Stimulated activated CD4-positive, alpha-beta T cell treated with anti-CD3 and anti-CD28 coated beads, Interleukin-2, amount 100 ng/mL, for 48 hours (primary cell): ENCODE measurements at regions not wholly inside any gene's neighbourhood (a gene's known extent, or its start where the extent isn't known, plus 50 kb on each side); places are given as distances from the start of the nearest gene placed in this dataset.

Source experiments
- DNase-seq, 2 donors: peaks; one replicate each; pipeline ENCODE4 v3.0.0-alpha.2; 2020

- no peak for DNase-seq
Observed at GRCh38 chr20:61043681-61044080, 208.4 kb upstream of the CDH4 start.

DNA sequence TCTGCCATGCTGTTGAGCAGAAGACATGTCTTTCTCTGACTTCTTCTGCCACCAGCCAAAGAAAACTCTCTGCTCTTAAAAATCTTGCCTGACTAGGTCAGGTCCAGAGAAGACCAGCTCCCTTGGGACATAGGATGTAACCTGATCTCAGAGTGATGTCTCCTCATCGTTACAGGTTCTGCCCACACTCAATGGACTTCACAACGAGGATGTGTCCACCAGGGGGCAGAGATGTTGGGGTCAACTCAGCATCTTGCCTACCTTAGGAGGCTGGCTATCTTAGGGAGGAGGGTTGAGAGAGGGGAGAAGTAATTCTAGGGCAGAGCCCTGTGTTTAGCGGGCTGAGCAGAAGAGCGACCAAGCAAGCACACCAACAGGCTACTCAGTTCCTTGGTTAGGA is 207.6 kb upstream of the CDH4 start:
- DNase-seq = no peak

DNA sequence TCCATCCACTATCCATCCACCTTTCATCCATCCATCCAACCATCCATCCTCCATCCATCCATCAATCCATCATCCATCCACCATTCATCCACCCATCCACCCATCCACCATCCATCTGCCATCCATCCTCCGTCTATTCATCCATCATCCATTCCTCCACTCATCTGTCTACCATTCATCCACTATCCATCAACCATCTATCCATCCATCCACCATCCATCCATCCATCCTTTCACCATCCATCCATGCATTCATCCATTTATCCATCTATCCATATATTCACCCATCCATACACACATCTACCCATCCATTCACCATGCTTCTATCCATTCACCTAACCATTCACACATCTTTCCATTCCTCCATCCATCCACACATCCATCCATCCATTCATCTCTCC is 207.0 kb upstream of the CDH4 start:
- no peak for DNase-seq

GRCh38 chr20:61045876-61046585 is 206.0 kb upstream of the CDH4 start:
- no peak for DNase-seq

DNA sequence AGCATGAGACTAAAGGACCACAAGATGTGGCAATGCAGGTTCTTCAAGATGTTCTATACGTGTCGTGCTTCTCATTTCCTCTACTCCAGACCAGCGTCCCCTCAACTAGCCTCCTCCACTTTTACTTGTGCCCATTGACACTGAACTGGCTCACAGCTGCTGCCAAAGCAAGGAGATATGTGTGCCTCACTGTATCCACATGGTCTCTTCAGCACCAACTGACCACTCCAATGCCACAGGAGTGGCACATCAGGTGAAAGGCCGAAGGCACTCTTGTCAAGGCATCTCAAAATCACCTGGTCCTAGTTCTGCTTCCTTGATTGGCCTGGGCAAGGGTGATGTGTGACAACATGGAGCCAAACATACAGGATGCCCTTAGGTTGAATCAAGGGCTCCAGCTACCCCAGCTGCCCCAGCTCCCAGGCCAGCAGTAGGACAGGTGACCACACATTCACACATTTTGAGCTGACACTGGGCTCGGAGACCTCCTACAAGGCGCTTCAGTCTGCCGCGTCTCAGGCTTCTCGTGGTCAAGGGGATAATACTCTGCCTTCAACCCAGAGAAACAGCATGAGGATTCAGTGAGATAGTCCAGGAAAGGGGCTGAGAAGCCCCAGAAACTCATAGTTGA is 205.2 kb upstream of the CDH4 start:
- no peak for DNase-seq

GRCh38 chr20:61047515-61047914 is 204.5 kb upstream of the CDH4 start:
- DNase-seq = no peak

DNA sequence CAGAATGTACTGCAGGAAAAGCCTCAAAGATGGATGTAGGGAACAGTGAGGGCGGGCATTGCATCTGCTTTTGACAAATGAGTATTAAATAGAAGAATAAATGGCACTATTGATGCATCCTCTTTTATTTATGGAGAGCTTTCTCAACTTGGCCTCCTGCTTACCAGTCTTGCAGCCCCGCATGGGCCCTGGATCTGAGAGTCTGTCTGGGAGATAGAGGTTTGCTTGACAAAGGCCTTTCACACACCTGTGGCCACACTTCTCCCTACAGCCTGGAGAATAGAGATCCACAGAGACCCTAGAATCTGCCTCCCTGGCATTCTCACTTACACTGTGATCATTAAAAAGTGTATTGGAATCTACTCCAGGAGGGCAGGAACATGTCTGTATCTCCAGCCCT is 203.8 kb upstream of the CDH4 start:
- DNase-seq = no peak

- no peak for DNase-seq
Observed at GRCh38 chr20:61049684-61050083, 202.4 kb upstream of the CDH4 start.

DNA sequence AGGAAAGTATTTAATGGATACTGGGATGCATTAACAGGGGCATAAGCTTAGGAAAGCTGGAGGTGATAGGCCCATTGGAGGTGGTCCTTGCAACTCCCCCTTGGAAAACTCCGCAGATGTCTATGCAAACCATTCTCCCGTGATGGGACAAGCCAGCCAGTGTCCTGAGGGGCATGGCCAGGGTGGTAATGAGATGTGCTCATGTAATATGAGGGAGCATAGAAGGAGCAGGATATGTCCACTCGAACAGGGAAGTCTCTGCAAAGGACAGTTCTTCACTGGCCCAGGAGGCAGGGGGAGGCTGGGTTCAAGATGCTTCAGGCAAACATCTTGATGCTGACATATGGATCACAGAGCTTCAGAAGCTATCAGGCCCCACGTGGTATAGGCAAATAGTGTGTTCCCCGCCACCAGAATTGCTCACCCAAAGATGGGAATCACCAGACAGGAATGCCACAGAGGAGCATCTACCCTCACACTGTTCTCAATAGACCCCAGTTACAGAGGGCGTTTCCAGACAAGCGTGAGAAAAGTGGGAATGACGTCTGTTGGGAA is 201.6 kb upstream of the CDH4 start:
- no peak for DNase-seq

GRCh38 chr20:61052195-61052750 is 199.8 kb upstream of the CDH4 start:
- no peak for DNase-seq

DNA sequence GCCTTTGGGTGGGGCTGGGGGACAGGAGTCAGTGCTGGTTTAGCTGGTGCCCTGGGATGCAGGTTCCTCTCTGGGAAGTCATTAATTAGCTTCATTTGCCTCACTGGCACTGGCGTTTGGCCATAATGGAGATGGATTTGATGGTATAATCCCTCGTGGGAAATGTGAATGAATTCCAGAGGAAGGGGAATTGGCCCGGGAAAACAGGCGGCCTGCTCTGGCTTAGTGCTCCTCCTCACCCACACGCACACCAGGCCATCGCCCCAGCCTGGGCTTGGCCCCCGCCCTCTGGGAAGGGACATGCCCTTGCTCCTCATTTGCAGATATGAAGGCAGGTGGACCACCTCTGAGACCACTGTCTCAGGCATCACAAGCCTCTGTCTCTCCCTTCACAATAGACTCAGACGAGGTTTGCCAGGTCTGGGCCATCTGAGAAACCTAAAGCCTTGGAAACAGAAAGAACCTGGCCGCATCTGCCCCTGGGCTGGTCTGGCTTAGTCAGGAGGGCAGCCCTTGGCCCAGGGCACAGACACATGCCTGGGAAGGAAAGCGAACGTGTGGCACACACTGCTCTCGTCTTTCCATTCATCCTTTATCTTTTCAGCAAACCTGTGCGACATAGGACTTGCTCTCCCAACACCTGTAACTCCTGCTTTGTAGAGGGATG is 199.2 kb upstream of the CDH4 start:
- no peak for DNase-seq

DNA sequence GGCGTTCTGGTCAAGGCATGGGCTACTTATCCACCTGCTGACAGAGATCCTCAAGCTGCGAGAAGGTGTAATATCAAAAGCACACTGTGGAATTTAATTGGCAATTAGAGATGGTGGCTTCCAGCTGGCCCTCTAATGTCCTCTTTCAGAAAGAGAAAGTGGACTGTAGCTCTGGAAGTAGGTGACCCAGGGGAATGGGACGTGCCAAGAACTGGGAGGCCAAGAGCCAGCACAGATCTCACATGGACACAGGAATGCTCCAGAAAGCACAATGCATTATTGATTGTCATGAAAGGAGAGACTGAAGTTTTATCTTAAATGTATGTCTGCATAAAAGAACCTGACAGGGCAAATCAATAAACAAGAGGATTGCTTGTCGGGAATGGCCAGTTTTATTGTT is 198.6 kb upstream of the CDH4 start:
- DNase-seq = no peak

DNA sequence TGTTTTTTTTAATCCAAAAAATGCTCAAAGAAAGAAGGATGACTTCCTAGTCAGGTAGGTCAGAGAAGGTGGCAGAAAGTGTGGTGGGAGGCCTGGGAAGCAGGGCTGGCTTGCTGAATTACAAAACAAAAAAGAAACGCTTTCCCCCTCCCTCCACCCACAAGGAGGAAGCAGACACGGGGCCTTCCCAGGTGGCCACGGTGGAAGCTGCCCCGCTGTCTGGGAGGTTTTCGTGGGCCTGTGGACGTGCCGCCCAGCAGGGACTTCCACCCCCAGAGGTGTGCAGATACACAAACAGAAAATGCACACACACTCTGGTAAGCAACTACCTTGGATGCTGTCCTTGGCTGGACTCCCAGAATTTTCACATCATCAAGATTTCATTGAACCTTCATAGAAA is 198.2 kb upstream of the CDH4 start:
- no peak for DNase-seq

DNA sequence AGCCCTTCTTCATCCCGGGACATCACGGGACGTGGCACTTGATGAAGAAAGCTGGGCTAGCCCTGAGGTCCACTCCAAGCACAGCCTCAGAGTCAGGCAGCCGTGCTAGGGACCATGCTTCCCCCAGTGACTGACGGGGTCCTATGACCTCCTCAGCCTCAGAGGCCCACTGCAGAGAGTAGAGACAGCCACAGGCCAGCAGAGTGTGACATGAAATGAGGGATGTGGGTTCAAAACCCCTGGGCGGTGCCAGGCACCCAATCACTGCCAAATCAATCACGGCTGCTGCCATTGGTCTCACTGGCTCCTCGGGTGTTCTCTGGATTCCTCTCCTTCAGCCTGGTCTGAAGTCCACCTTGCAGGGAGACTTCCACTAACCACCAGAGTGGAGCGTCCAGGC is 197.7 kb upstream of the CDH4 start:
- no peak for DNase-seq

- DNase-seq = no peak
Observed at GRCh38 chr20:61055180-61056010, 196.7 kb upstream of the CDH4 start.

DNA sequence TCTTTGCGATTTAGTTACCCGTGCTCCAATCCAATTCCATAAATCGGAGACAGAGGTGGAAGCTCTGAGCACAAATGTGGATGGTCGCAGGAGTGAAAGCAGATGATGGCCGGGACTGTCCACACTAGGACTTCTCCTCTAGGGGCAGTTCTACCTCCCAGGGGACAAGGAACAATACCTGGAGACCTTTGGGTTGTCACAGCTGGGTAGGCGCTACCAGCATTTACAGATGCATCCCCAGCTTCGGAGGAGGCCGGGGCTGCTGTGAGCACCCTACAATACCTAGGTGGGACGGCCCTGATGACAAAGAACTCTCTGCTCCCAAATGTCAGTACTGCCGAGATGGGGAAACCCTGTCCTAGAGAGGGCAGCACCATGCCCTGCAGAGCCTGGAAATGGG is 195.9 kb upstream of the CDH4 start:
- DNase-seq = no peak

DNA sequence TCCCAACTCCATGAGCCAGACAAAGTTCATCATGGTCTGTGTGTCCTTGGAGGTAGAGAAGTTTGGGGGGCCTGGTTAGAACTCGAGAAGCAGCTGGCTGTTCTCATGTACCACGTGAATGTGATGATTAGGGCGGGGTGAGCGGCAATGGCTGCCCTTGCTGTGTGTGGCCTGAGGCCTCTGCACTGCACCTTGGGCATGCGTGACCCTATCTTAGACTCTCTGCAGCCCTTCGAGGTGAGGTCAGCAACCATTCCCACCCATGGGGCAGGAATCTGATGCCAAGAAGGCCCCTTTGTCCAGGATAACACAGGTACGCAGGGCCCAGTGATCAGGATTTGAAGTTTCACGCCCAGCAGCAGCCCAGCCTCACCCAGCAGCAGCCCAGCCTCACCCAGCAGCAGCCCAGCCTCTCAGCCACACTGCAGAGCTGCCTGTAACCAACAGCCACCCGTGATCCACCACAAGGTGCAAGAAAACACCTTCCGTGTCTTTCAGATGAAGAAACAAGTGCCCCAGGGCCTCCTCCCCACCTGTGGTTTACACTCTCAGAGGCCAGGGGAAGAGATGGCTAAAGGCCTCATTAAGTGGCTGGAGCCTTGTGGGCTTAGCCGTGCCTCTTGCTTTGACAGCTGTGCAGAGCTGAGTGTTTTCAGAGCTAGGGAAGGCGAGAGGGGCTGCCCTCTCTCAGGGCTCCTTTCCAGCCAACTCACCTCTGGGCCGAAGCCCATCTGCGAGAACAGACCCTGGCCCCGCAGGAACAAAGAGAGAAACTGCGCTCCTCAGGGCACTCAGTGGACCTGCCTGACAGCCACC is 195.2 kb upstream of the CDH4 start:
- no peak for DNase-seq

- DNase-seq = no peak
Observed at GRCh38 chr20:61057443-61058121, 194.5 kb upstream of the CDH4 start.

DNA sequence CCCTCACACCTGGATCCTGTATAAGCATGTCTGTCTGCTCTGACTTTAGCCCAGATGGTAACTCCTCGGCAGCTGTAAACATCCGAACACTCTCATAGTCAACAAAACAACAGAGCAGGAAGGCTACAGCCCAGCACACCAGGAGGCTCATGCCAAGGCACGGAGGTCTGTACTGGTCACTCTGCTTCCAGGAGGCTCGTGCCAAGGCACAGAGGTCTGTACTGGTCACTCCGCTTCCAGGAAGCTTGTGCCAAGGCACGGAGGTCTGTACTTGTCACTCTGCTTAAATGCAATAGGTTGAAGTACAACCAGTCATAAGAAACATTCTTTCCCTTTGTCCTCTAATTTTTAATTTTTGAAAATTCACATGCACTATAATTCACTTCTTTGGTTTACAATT is 190.1 kb upstream of the CDH4 start:
- no peak for DNase-seq

- DNase-seq = no peak
Observed at GRCh38 chr20:61065853-61066252, 186.2 kb upstream of the CDH4 start.

- DNase-seq = no peak
Observed at GRCh38 chr20:61066526-61066925, 185.5 kb upstream of the CDH4 start.
